IPS DF 4.7 (cell line): ENCODE measurements at regions not wholly inside any gene's neighbourhood (a gene's known extent, or its start where the extent isn't known, plus 50 kb on each side); places are given as distances from the start of the nearest gene placed in this dataset.
"Not testable (repeated sequence)": the region's sequence is repeated elsewhere in the genome, so short reads cannot be mapped to it uniquely, and the experiment has no call there.

ENCODE experiments used
- DNase-seq: peaks from one replicate; pipeline ENCODE4 v3.0.0-alpha.2; 2013; ENCODE audit warnings: low spot score; ENCODE audit errors: extremely low read depth

DNA sequence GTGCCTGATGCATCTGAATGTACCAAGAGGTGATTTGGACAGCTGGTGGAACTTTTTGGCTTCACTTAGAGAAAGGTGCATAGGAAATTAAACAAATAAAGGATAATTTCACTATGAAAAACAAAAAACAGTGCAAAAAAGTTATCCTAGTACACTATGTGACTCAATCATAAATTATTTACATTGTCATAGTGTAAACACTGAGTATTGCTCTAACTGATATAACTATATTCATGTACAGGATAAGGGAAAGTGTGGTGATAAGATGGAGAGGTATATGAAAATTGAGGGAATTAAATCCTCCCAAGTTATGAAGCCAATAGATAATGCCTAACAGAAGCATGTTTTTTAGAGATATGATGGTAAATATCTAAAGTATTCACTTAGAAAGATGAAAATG lies 50.2 kb upstream of the CPNE4 start:
- DNase-seq, result no peak

DNA sequence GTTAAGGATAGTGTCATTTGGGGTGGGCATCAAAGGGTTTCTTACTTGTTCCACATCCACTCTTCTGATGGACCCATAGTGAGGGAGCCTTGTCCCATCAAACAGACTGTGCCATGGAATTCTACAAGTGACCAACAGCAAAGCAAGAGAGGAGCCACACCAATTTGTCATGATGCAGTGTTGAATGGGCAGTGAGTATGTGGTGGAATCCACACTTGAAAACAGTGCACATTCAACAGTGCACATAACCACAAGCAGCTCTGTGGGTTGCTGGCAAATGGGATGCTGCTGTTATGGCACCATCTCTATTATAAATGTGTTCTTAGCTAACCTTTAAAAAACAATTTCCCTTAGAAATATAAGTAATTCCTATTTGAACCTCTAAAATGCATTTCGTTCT lies 52.5 kb upstream of the CPNE4 start:
- DNase-seq, result no peak

DNA sequence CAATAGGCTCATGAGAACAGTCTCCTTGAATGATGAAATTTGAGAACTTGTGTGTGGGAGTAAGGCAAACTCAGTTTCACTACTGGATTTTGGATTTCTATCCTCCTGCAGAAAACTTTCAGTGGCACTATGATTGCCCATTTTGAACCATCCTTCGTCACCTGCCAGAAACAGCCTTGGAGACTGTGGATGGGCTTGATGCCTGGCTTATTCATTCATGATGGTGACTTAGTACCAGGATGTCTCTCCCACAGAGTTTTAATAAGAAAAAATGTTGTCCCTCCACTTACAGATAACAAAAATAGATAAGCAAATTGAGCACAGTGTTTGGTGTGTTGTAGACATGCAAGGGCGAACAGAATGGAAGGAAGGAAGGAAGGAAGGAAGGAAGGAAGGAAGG lies 53.5 kb upstream of the CPNE4 start:
- no peak for DNase-seq

DNA sequence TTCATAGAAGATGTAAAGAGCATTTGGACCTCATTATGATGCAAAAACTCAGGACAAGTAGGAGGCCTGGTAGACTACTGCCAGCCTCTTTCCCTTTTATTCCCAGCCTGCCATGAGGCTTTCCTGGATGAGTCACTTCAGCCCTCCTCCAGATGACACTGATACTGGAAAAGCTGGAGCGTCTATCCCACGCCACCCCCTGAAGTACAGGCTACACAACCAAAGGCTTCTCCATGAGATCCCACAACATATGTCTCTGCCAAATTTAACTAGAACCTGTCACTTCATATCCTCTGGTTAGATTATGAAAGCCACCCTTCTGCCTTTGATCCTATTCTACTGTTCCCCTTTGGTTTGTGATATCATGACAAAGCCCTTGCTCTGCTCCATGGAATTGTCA lies 56.1 kb upstream of the CPNE4 start:
- DNase-seq, result no peak

DNA sequence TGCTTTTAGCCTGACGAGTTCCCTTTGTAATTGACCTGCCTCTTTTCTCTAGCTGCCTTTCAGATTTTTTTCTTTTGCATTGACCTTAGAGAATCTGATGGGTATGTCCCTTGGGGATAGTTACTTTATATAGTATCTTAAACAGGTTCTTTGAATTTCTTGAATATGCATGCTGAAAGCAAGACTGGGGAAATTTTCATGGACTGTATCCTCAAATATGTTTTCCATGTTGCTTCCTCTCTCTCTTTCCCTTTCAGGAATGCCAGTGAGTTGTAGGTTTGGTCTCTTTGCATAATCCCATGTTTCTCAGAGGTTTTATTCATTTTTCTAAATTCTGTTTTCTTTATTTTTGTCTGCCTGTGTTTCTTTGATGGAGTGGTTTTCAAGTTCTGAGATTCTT lies 81.8 kb upstream of the CPNE4 start:
- DNase-seq, result no peak

DNA sequence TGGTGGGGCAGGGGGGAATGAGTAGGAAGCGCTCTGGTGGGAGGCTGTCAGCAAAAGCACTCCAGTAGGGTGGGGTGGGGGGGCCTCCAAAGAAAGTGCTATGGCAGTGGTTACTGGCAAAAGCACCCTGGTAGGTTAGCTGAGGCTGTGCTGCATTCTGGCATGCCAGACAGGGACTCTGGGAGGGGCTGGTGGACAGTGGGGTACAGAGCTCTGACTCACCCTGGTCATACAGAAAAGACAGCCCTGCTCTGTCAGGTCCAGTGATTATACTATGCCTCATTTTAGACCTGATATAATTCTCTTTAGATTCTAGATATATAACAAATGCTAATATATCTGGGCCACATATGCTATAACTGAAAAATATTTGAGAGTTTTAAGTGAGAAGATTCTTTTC lies 82.8 kb upstream of the CPNE4 start:
- no peak for DNase-seq

DNA sequence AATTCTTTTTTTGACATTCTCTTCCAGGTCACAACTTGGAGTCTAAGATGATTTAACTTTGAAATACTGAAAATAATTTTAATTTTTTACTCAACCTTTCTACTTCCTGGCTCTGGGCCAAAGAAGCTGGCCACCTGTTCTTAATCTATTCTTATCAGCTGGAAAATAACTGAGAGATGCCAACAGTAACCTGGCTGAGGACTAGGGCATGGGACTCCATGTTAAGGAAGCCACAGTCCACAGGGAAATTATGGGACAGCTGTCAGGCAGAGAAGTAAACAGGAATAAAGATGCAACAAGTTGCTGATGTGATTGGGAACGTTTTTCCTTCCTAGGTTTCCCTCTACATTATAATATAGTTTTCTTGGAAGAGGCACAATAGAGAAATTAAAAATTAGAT lies 84.7 kb upstream of the CPNE4 start:
- no peak for DNase-seq

DNA sequence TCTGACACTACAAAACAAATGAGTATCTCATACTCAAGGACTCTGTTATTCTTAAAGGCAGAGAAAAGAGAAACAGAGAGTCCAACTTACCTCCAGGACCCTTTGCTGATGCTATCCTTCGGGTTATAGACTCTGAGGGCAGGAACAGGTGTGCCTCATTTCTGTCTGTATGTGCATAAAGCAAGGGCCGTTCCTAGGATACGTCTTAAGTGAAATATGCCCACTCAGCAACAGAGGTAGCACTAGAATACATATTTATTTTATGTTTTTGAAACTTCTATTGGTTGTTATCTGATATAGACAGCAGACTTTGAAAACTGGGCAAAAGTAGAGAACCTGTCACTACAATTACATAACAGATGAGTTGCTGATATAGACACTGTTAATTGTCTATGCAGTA lies 89.3 kb upstream of the CPNE4 start:
- no peak for DNase-seq

DNA sequence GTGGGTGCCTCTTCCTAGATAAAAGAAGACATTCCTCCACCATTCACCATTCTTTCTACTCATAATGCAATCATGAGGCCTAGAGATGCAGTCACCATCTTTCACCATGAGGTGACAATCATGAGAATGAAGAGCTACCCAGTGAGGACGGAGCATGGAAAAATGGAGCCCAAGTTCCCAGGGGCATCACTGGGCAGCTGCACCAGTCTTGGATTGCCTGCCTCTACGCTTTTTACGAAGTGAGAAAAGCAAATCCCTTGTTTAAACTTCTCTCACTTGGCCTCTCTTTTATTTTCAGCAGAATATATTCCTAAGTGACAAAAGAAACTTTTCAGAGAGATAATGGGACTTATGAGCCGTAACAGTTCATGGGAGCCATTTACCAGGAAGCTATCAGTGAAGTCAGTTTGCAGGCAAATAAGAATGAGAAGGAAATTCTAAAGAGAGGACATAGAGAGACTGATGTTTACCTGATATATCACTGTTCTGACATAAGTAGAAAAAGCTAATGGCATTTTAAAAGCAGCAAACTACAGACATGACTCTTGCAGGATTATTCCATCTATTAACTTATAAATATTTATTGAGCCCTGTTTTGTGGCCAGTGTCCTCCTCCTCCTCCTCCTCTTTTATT lies 90.0 kb upstream of the CPNE4 start:
- no peak for DNase-seq

DNA sequence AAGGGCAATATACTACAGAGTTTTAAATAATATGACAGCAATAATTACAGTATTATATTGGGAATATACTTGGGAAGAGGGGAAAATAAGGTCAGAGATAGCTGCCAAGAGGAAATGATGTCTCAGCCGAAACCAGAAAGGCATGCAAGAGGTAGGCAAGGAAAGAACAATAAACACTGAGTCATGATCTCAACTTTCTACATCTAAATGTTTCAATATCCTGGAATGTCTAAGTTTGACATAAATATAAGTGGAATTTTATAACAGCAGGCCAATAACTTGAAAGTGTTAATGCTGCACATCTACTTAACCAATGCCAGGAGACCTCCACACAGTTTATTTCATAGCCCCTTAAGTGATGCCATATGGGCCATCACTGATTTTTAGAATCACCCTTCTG lies 99.8 kb upstream of the CPNE4 start:
- no peak for DNase-seq

DNA sequence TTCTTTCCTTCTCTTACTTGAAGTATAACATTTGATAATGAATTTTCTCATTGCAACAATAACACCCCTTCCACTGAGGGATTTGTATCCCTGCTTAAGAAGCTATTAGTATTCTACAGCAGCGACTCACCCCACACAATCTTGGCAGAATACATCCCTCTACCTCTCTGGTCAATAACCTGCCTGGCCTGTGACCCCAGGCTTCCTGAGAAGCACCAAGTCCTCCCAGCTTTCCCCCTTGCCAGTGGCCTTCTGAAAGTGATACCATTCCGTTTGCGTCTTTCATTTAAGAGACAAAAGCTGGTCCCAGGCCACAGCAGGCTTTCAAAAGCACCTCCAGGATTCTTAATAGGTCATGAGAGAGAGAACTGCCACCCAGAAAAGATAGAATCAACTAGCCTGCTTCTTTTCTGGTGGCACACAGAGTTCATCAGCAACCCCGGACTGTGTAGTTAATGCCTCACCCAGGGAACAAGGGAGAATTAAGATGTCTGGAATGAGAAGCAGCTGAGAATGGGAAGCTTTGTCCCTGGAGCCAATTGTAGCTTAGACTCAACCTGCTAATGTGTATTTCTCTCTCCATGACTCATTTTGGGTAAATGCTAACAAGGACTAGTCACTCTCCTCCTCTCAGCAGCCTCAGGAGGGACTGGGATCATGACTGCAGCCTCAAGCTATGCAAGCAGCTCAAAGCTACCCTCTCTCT lies 101.0 kb upstream of the CPNE4 start:
- no peak for DNase-seq

DNA sequence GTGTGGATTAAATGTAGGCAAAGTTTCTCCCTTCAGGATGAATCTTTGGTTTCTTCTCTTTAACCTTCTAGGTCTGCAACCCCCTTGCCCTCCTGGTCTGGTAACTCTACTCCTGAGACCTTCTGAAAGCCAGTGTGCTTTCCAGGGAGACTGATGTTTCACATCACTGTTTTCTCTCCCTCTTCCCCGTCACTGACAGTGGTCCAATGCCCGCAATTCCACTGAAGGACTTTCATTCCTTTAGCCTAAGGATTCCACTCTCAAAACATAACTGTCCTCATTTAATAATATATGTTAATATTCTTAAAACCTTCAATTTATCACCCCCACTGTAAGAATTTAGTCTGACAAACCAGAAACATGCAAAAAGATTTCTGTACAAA lies 101.5 kb upstream of the CPNE4 start:
- no peak for DNase-seq

DNA sequence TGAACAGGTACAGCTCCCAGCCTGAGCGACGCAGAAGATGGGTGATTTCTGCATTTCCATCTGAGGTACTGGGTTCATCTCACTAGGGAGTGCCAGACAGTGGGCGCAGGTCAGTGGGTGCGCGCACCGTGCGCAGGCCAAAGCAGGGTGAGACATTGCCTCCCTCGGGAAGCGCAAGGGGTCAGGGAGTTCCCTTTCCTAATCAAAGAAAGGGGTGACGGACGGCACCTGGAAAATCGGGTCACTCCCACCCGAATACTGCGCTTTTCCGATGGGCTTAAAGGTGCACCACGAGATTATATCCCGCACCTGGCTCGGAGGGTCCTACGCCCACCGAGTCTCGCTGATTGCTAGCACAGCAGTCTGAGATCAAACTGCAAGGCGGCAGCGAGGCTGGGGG lies 102.1 kb upstream of the CPNE4 start:
- not testable (repeated sequence) for DNase-seq

DNA sequence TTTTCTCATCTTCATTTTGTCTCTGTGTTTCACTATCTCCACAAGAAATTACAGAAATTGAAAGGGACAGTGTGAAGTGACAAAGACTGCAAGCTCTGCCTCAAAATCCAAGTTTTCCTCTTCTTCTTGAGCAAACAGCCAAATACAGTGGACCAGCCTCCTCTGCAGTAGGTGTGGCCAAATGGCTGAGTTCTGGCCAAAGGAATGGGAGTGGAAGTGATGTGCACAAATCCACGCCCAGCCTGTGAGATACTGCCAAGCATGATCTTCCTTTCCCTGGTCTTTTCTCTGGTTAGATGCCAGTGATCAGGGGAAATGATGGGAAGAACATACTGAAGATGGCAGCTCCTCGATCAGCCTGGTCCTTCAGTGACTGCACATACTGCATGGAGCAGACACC lies 111.0 kb upstream of the CPNE4 start:
- DNase-seq, result no peak

DNA sequence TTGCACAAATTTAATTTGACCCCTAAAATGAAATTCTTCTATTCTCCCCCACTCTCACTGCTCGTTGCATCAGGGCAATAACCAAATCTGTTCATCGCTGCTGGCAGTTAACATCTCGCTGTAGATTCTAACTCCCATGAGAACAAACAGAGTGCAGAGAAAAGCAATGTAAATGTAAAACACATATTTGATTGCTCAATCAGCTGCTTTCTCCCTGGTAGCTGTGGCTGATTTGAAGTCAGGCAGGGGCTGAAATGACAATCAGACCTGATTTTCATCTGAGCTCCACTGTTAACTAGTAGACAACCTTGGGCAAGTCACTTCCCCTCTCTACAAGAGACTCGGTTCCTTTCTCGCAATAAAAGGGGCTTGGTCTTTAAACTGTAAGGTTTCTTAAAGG lies 119.8 kb upstream of the CPNE4 start:
- DNase-seq, result no peak

DNA sequence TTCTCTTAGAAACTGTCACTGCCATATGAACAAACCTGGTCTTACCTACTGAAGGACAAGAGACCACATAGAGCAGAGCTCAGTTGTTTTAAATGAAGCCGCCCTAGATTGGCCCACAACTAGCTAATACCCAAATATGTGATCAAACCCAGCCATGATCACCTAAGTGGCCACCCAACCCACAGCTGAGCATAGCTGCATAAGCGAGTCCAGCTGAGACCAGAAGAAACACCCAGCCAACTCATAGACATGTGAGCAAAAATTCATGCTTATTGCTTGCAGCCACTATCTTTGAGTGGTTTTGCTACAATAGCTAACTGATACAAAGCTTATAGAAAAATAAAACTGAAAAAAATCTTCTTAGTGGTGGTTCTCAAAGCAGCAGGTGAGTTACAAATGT lies 124.3 kb upstream of the CPNE4 start:
- DNase-seq, result no peak

DNA sequence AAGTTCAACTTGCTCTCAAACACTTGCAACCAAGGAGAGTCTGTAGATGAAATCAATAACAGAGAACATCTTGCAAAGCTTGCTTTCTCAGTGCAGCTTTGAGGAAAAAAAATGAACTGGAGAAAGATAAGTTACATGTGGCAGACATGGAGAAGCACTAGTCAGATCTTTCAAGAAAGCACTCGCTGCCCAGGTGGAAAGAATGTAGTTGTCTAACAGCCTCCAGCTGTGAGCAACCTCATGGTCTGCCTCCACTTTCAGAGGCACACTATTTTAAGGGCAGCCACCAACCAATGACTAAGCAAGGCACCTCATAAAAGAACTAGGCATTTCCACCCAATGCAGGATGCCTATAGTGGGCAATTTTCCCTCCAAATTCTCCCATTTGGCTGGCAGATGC lies 125.4 kb upstream of the CPNE4 start:
- DNase-seq, result no peak

DNA sequence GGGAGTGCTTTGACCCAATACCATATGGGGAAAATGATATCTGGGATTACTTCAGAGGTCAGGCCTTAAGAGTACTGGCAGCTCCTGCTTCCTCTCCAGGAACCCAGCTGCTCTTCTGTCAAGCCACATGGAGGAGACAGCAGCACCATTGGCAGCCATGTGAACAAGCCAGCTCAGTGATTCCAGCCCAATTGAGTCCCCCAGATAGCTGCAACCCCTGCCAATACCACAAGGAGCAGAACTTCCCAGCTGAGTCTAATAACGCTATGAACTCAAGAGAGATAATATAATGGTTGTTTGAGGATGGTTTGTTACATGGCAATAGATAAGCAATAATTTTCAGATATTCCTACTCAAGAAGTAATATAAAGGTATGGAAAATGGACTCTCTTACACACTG lies 126.8 kb upstream of the CPNE4 start:
- peak; percentile 11 for DNase-seq

DNA sequence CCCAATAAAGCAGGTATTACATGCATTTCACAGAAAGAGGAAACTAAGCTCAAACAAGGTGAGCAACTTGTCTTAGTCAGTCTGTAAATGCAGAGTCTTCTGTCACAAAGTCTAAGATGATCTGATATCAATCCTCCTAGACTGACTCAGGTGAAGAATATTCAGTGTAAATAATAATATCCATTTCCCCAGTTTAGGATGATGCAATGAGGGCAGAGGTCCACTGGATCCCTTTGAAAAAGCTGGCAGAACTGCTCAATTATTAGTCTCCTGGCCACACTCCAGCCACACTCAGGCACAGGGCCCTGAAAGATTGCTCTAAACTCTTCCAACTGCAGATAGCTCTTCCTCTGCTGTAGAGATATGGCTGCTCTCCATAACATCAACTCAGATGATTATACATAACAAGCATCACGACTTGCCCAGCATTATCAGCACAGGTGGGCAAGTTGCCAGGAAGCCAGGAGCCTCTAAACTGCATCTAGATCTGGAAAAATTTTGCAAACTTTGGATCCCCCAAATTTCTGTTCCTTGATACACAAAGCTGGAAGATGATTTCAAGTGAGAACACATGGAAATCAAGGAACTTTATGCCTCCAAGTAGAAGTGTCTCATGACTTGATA lies 129.8 kb upstream of the CPNE4 start:
- no peak for DNase-seq

DNA sequence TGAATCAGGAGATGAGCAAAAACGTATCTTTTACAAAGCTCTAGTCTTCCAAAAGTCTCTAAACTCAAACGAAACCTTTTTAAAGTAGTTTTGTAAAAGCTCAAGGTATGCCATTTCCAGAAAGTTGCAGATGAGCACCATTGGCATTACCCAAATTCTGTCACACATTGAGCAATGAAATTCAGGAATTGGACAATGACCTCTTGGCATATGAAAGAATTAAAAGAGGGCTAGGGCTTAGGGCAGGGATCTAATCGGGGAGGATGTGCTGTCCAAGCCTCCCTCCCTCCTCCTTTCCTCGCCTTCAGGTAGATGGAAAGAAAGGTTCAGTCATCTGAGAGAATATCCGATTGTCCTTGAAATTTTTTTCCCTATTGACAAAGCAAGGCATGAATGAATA lies 133.1 kb upstream of the CPNE4 start:
- DNase-seq, result no peak

DNA sequence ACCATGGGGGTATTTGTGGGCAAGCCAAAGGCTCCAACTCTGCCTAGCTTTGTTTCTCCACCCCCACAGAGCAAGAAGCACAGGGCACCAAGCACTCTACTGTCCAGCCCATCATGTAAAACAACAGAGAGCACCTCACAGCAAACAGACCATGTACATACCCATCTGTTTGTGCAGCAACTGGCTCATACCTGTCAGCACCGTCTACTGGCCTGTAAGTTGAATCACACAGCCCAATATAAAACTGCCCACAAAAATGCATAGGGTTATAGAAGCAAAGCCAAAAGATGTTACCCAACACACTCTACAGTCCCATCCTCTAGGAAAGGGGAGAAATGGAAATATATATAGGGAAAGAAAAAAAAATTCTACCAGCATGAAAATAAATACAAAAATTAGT lies 139.7 kb upstream of the CPNE4 start:
- no peak for DNase-seq

DNA sequence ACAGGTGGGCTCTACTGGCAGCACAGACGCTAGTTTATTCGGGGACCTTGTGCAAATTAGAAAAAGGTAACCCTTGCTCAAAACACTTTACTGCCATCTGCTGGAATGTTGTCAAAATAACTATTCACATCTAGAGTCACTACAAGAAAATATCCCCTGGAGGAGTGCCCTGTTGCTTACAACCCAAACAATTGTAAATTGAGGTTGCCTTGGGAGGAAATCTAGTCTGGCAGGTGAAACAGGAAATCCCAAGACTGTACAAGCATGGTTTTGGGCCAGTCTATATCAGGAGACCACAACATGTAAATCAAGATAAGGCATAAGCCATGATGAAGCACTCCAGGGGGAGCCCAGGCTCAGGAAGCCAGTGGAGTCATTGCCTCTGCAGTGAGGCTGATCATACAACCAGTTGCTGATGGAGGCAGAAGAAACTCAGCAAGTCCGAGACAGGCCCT lies 136.8 kb upstream of the ACP3 start:
- DNase-seq, result peak; percentile 76

DNA sequence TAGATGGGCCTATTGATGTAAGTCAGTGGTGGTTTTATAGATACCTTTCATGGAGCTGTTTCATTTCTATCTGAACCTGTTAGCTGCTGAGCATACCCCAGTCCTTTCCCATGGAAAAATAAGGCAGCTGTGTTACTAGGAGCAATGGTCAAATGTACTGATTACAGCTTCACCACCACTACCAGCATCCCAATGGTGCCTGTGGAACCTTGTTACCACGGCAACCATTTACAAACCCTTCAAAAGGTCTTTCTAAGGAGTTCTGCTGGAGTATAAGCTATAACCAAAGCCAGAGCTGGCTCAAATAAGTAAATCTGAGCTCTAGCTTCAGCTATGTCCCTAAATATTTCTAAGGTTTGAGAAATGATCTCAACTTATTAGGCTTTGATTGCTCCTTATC lies 133.4 kb upstream of the ACP3 start:
- DNase-seq, result no peak
